K562 (cell line): ENCODE measurements at regions not wholly inside any gene's neighbourhood (a gene's known extent, or its start where the extent isn't known, plus 50 kb on each side); places are given as distances from the start of the nearest gene placed in this dataset.
A peak's percentile ranks its signal among the peaks of the same experiment; 100 is the strongest.

Experiments used
- CC2D1A ChIP-seq: fragments of 450-650 bp; IDR thresholded peaks from 2 replicates; pipeline ENCODE4 v1.6.1; 2017; ENCODE audit warnings: mild to moderate bottlenecking
- HES1 ChIP-seq: fragments of 450-650 bp; IDR thresholded peaks from 2 replicates; pipeline ENCODE4 v1.6.1; 2016; ENCODE audit warnings: low read depth, mild to moderate bottlenecking, moderate library complexity
- JUNB ChIP-seq: fragments of 450-650 bp; formaldehyde crosslinking; conservative IDR thresholded peaks from 2 replicates; pipeline ENCODE4 v1.4.0; 2020; ENCODE audit warnings: mild to moderate bottlenecking
- KAT7 ChIP-seq: sonication (generic); formaldehyde crosslinking; IDR thresholded peaks from 2 replicates; pipeline ENCODE4 v1.8.0; 2022; ENCODE audit warnings: missing genetic modification reagents, mild to moderate bottlenecking, borderline replicate concordance
- L3MBTL2 ChIP-seq: fragments of 450-650 bp; IDR thresholded peaks from 2 replicates; pipeline ENCODE4 v1.6.1; 2016; ENCODE audit warnings: mild to moderate bottlenecking, moderate library complexity
- PHB2 ChIP-seq: fragments of 450-650 bp; IDR thresholded peaks from 2 replicates; pipeline ENCODE4 v1.6.1; 2017; ENCODE audit warnings: low read depth
- PKNOX1 ChIP-seq: fragments of 450-650 bp; IDR thresholded peaks from 2 replicates; pipeline ENCODE4 v1.6.1; 2016
- SRSF3 ChIP-seq: fragments of 200-400 bp; formaldehyde crosslinking; IDR thresholded peaks from 2 replicates; pipeline ENCODE4 v1.6.1; 2016; ENCODE audit warnings: mild to moderate bottlenecking, low read length, moderate library complexity; ENCODE audit not compliant: insufficient read depth
- ZNF197 ChIP-seq: fragments of 200-800 bp; sonication (Bioruptor generic); IDR thresholded peaks from 2 replicates; pipeline ENCODE4 v1.6.1; 2016; ENCODE audit warnings: low read depth, missing genetic modification characterization, missing compliant biosample characterization
- ZNF217 ChIP-seq: sonication (generic); formaldehyde crosslinking; IDR thresholded peaks from 2 replicates; pipeline ENCODE4 v1.8.0; 2022; ENCODE audit warnings: mild to moderate bottlenecking, missing genetic modification reagents
- TF ChIP-seq, protein P1 (sequence below): sonication (generic); formaldehyde crosslinking; IDR thresholded peaks from 2 replicates; pipeline ENCODE4 v1.8.1; 2022; ENCODE audit warnings: missing genetic modification reagents
- TF ChIP-seq, protein P2 (sequence below): fragments of 250-450 bp; sonication (Bioruptor Pico); IDR thresholded peaks from 2 replicates; pipeline ENCODE4 v1.4.0; 2020; ENCODE audit warnings: mild to moderate bottlenecking, moderate library complexity, borderline replicate concordance
- TF ChIP-seq, protein P3 (sequence below), 3 experiments: IDR thresholded peaks in 2 of 3; conservative IDR thresholded peaks in 1 of 3; 2 replicates each; pipeline ENCODE4 v1.5.1; 2011 to 2012; ENCODE audit warnings: low read length in 3 of 3, mild to moderate bottlenecking in 3 of 3, control low read depth in 2 of 3, improper control_type of control experiment in 1 of 3, inconsistent platforms in 1 of 3, low read depth in 1 of 3, mixed read lengths in 1 of 3, moderate library complexity in 1 of 3; ENCODE audit not compliant: insufficient read depth in 2 of 3

- no peak for TF ChIP-seq PHB2
- TF ChIP-seq SRSF3 = no peak
- TF ChIP-seq, protein P1, sequence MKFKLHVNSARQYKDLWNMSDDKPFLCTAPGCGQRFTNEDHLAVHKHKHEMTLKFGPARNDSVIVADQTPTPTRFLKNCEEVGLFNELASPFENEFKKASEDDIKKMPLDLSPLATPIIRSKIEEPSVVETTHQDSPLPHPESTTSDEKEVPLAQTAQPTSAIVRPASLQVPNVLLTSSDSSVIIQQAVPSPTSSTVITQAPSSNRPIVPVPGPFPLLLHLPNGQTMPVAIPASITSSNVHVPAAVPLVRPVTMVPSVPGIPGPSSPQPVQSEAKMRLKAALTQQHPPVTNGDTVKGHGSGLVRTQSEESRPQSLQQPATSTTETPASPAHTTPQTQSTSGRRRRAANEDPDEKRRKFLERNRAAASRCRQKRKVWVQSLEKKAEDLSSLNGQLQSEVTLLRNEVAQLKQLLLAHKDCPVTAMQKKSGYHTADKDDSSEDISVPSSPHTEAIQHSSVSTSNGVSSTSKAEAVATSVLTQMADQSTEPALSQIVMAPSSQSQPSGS (CRISPR knock-in tag) = no peak
- TF ChIP-seq, protein P2, sequence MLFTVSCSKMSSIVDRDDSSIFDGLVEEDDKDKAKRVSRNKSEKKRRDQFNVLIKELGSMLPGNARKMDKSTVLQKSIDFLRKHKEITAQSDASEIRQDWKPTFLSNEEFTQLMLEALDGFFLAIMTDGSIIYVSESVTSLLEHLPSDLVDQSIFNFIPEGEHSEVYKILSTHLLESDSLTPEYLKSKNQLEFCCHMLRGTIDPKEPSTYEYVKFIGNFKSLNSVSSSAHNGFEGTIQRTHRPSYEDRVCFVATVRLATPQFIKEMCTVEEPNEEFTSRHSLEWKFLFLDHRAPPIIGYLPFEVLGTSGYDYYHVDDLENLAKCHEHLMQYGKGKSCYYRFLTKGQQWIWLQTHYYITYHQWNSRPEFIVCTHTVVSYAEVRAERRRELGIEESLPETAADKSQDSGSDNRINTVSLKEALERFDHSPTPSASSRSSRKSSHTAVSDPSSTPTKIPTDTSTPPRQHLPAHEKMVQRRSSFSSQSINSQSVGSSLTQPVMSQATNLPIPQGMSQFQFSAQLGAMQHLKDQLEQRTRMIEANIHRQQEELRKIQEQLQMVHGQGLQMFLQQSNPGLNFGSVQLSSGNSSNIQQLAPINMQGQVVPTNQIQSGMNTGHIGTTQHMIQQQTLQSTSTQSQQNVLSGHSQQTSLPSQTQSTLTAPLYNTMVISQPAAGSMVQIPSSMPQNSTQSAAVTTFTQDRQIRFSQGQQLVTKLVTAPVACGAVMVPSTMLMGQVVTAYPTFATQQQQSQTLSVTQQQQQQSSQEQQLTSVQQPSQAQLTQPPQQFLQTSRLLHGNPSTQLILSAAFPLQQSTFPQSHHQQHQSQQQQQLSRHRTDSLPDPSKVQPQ = no peak
- TF ChIP-seq L3MBTL2 = peak; percentile 73
- TF ChIP-seq CC2D1A = 0 out of 2 replicates have a peak, but pooled peaks have one; percentile 53
- 0 out of 2 replicates have a peak, but pooled peaks have one; percentile 39 for TF ChIP-seq JUNB (CRISPR knock-in tag)
- no peak for TF ChIP-seq ZNF217 (CRISPR knock-in tag)
- TF ChIP-seq HES1 = no peak
- no peak for TF ChIP-seq ZNF197 (CRISPR knock-in tag)
- no peak for TF ChIP-seq KAT7 (CRISPR knock-in tag)
- TF ChIP-seq, protein P3, sequence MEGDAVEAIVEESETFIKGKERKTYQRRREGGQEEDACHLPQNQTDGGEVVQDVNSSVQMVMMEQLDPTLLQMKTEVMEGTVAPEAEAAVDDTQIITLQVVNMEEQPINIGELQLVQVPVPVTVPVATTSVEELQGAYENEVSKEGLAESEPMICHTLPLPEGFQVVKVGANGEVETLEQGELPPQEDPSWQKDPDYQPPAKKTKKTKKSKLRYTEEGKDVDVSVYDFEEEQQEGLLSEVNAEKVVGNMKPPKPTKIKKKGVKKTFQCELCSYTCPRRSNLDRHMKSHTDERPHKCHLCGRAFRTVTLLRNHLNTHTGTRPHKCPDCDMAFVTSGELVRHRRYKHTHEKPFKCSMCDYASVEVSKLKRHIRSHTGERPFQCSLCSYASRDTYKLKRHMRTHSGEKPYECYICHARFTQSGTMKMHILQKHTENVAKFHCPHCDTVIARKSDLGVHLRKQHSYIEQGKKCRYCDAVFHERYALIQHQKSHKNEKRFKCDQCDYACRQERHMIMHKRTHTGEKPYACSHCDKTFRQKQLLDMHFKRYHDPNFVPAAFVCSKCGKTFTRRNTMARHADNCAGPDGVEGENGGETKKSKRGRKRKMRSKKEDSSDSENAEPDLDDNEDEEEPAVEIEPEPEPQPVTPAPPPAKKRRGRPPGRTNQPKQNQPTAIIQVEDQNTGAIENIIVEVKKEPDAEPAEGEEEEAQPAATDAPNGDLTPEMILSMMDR (IDR thresholded peaks at IDR 0.05 in 2 of 3, conservative IDR thresholded peaks at IDR 0.05 in 1 of 3; ENCODE audit: insufficient read depth in 2 of 3, low read depth in 1 of 3, low read length in 3 of 3) = peak; percentile 61 to 81 (median 80)
- TF ChIP-seq PKNOX1 = peak; percentile 60
These were observed 203.6 kb upstream of the GMDS start (continued) for GRCh38 chr6:2448826-2449571.
